Caco-2 (cell line): ENCODE measurements at regions not wholly inside any gene's neighbourhood (a gene's known extent, or its start where the extent isn't known, plus 50 kb on each side); places are given as distances from the start of the nearest gene placed in this dataset.

Experiments used
- BruUV-seq: library from RNA; stranded (reverse); fragments of 400-500 nt; replicated peaks from 2 replicates; lab custom pipeline; 2021; lab: Mats Ljungman, UMichigan
- CTCF ChIA-PET: fragments of 300-600 bp; sonication (Branson Sonifier 250); formaldehyde crosslinking; loops from one replicate; lab custom pipeline; 2022; ENCODE audit warnings: antibody characterized with exemption; lab: Charles Lee
- POLR2A ChIA-PET: fragments of 300-600 bp; sonication (Branson Sonifier 250); formaldehyde crosslinking; loops from one replicate; lab custom pipeline; 2022; ENCODE audit warnings: antibody characterized with exemption; lab: Charles Lee
- DNase-seq, 2 experiments: peaks; one replicate each; pipeline versions ENCODE4 v3.0.0 to v3.0.0-alpha.2; 2020 to 2022
- H3K27me3 ChIP-seq: replicated peaks from 2 replicates; pipeline ENCODE4 v1.6.0; 2011; ENCODE audit warnings: low read length; ENCODE audit not compliant: control insufficient read depth, insufficient read depth
- H3K36me3 ChIP-seq: 2 replicates; pipeline ENCODE4 v1.5.1; 2011; ENCODE audit warnings: low read length; ENCODE audit not compliant: control insufficient read depth, insufficient read depth
- H3K4me1 ChIP-seq: fragments of 250-450 bp; sonication (Bioruptor Pico); 2 replicates; pipeline ENCODE4 v1.5.1; 2020; ENCODE audit warnings: mild to moderate bottlenecking
- H3K4me3 ChIP-seq: 2 replicates; pipeline ENCODE4 v1.5.1; 2011; ENCODE audit warnings: low read depth, mild to moderate bottlenecking, control low read depth, low read length
- H3K9me3 ChIP-seq: fragments of 250-450 bp; sonication (Bioruptor Pico); 2 replicates; pipeline ENCODE4 v1.5.1; 2020; ENCODE audit warnings: mild to moderate bottlenecking, moderate library complexity
- H3K27ac Mint-ChIP-seq: one replicate; pipeline ENCODE4 v1.8.0; 2022; ENCODE audit warnings: mixed read lengths; ENCODE audit not compliant: unreplicated experiment
- H3K27me3 Mint-ChIP-seq: one replicate; pipeline ENCODE4 v1.8.0; 2022; ENCODE audit warnings: mixed read lengths; ENCODE audit not compliant: insufficient read depth, unreplicated experiment
- H3K36me3 Mint-ChIP-seq: one replicate; pipeline ENCODE4 v1.8.0; 2022; ENCODE audit warnings: mild to moderate bottlenecking, mixed read lengths; ENCODE audit not compliant: insufficient read depth, unreplicated experiment
- H3K4me1 Mint-ChIP-seq: one replicate; pipeline ENCODE4 v1.8.0; 2022; ENCODE audit warnings: low read depth, mixed read lengths; ENCODE audit not compliant: unreplicated experiment
- H3K4me3 Mint-ChIP-seq: one replicate; pipeline ENCODE4 v1.8.0; 2022; ENCODE audit warnings: mild to moderate bottlenecking, moderate library complexity, mixed read lengths; ENCODE audit not compliant: unreplicated experiment
- H3K9me3 Mint-ChIP-seq: one replicate; pipeline ENCODE4 v1.8.0; 2022; ENCODE audit warnings: mixed read lengths; ENCODE audit not compliant: unreplicated experiment
- intact Hi-C: fragments of 100-400 bp; cut with micrococcal nuclease; formaldehyde crosslinking; loops from one replicate; pipeline ENCODE4 v1.10.0; 2022; ENCODE audit not compliant: unreplicated experiment
- TF ChIP-seq, protein P1 (sequence below), 2 experiments: fragments of 200-600 bp in 1 of 2; IDR thresholded peaks; 1 replicate in 1 of 2; 2 replicates in 1 of 2; pipeline versions ENCODE4 v1.5.1 to v1.8.0; 2011 to 2022; ENCODE audit warnings: antibody characterized with exemption in 1 of 2, control low read depth in 1 of 2, inconsistent platforms in 1 of 2, low read depth in 1 of 2, low read length in 1 of 2, mild to moderate bottlenecking in 1 of 2, moderate library complexity in 1 of 2; ENCODE audit not compliant: insufficient read depth in 1 of 2, severe bottlenecking in 1 of 2, unreplicated experiment in 1 of 2

DNA sequence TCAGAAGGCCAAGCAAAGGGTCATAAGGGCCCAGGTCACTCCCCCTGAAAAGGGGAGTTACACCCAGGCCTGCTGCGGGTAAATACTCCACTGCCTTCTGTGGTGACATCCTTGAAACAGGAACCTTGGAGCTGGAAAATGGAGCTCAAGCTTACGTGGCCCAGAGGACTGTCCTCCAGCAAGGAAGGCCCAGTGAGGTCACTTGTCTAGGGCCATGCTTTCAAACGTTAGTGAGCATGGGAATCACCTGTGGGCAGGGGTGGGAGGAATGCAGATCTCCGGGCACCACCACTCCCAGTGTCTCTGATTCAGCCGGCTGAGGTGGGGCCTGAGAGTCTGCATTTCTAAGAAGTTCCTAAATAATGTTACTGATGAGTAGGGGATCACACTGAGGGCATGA, 140.5 kb upstream of the CCND2 start:
- ChIA-PET POLR2A (interaction anchor here (0.6 kb wide), 1 partner anchor 102 kb away, joined by 5 read pairs; no protein-coding TSS in a partner anchor), CTCF (no interaction called here)
- Mint-ChIP-seq H3K4me1 (no peaks in the 10 kb centered on the region), H3K27me3 (peaks cover 25% of the 10 kb centered on the region), H3K36me3 (no peaks in the 10 kb centered on the region), H3K9me3 (no peaks in the 10 kb centered on the region), H3K27ac (no peak overlapping the region), H3K4me3 (no peak overlapping the region)
- no peak overlapping the region for H3K4me3 ChIP-seq
- intact Hi-C loops = no loop called here
- H3K27me3 ChIP-seq = no peaks in the 10 kb centered on the region
- H3K4me1 ChIP-seq = peaks cover 6% of the 10 kb centered on the region; the same call in 1 of the 2 replicates
- peak in 1 of 2 experiments; percentile 13 for DNase-seq
- no peaks in the 10 kb centered on the region; the same call in 1 of the 2 replicates for H3K9me3 ChIP-seq
- no TSS peak for BruUV-seq
- no peaks in the 10 kb centered on the region for H3K36me3 ChIP-seq
- TF ChIP-seq, protein P1, sequence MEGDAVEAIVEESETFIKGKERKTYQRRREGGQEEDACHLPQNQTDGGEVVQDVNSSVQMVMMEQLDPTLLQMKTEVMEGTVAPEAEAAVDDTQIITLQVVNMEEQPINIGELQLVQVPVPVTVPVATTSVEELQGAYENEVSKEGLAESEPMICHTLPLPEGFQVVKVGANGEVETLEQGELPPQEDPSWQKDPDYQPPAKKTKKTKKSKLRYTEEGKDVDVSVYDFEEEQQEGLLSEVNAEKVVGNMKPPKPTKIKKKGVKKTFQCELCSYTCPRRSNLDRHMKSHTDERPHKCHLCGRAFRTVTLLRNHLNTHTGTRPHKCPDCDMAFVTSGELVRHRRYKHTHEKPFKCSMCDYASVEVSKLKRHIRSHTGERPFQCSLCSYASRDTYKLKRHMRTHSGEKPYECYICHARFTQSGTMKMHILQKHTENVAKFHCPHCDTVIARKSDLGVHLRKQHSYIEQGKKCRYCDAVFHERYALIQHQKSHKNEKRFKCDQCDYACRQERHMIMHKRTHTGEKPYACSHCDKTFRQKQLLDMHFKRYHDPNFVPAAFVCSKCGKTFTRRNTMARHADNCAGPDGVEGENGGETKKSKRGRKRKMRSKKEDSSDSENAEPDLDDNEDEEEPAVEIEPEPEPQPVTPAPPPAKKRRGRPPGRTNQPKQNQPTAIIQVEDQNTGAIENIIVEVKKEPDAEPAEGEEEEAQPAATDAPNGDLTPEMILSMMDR (IDR thresholded peaks at IDR 0.05; ENCODE audit: insufficient read depth in 1 of 2, low read depth in 1 of 2, low read length in 1 of 2, severe bottlenecking in 1 of 2, unreplicated experiment in 1 of 2) = no peak

DNA sequence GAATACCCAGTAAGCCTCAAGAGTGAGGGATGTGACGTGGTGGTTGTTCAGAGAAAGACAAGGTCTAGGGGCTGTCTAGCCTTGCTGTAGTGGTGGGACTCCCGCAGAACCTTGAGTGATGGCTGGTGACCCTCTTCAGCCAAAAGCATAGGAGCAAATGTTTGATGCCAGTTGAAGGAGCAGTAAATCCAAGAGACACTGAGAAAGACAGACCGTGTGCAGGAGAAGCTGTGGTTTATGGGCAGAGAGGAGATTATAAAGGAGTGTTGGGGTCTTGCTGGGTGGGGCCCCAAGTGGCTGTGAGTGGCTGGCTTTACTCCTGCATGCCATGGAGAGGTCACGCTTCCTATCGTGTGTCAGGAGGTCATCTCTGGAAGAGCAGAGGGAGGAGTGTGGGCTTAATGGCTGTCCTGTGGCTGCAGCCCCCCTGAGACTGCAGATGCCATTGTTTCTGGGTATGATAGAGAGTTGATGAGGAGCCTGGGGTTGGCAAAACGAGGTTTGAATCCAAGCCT, 152.0 kb upstream of the CCND2 start:
- H3K27me3 Mint-ChIP-seq = peaks cover 28% of the 10 kb centered on the region
- ChIA-PET CTCF (no interaction called here), POLR2A (no interaction called here)
- no peak overlapping the region for H3K4me3 ChIP-seq
- peaks cover 6% of the 10 kb centered on the region for H3K4me1 Mint-ChIP-seq
- H3K9me3 ChIP-seq = no peaks in the 10 kb centered on the region
- H3K9me3 Mint-ChIP-seq = no peaks in the 10 kb centered on the region
- BruUV-seq = no TSS peak
- no peaks in the 10 kb centered on the region for H3K36me3 ChIP-seq
- H3K4me1 ChIP-seq = peaks cover 7% of the 10 kb centered on the region
- TF ChIP-seq, protein P1 (IDR thresholded peaks at IDR 0.05; ENCODE audit: insufficient read depth in 1 of 2, low read depth in 1 of 2, low read length in 1 of 2, severe bottlenecking in 1 of 2, unreplicated experiment in 1 of 2) = no peak
- intact Hi-C loops = no loop called here
- DNase-seq = peak in 1 of 2 experiments; percentile 26
- H3K27me3 ChIP-seq = no peaks in the 10 kb centered on the region
- no peak overlapping the region for H3K4me3 Mint-ChIP-seq
- H3K36me3 Mint-ChIP-seq = no peaks in the 10 kb centered on the region
- H3K27ac Mint-ChIP-seq = no peak overlapping the region

DNA sequence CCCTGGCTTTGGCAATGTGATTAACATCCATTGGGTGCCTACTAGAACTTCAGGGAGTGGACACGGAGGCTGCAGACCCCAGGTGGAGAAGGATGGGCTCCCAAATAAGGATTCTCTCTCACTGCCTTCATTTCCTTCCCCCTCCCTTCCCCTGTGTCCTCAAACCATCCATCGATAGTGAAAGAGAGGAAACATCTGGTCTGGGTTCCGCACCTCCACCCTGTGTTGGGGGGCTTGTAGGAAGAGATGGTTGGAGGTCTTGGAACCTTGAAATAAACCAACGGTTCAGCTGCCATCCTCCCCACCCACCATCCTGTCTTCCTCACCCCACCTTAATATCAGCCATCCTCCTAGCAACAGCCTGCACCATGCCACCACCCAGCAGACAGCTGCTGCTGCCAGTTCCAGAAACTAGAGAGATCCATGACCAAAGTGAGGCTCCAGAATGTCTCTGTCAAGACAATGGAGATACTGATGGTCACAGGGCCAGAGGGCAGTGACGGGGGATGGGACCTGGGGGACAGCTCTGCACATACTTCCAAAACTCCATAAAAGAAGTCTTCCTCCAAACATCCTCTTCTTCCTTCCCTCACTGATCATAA, 153.1 kb upstream of the CCND2 start:
- Mint-ChIP-seq H3K4me1 (peaks cover 12% of the 10 kb centered on the region), H3K4me3 (no peak overlapping the region), H3K9me3 (no peaks in the 10 kb centered on the region), H3K27me3 (peaks cover 20% of the 10 kb centered on the region), H3K27ac (no peak overlapping the region), H3K36me3 (no peaks in the 10 kb centered on the region)
- DNase-seq = peak in 1 of 2 experiments; percentile 15
- TF ChIP-seq, protein P1 (IDR thresholded peaks at IDR 0.05; ENCODE audit: insufficient read depth in 1 of 2, low read depth in 1 of 2, low read length in 1 of 2, severe bottlenecking in 1 of 2, unreplicated experiment in 1 of 2) = no peak
- no TSS peak for BruUV-seq
- H3K4me1 ChIP-seq = peaks cover 14% of the 10 kb centered on the region
- ChIA-PET POLR2A (no interaction called here), CTCF (interaction anchor here (0.7 kb wide), 1 partner anchor 9 kb away, joined by 3 read pairs; no protein-coding TSS in a partner anchor)
- H3K36me3 ChIP-seq = no peaks in the 10 kb centered on the region
- no peaks in the 10 kb centered on the region for H3K9me3 ChIP-seq
- H3K27me3 ChIP-seq = no peaks in the 10 kb centered on the region
- no peak overlapping the region for H3K4me3 ChIP-seq
- intact Hi-C loops = no loop called here
